ENCODE measurements at regions not wholly inside any gene's neighbourhood (a gene's known extent, or its start where the extent isn't known, plus 50 kb on each side); places are given as distances from the start of the nearest gene placed in this dataset.

- no peak for TF ChIP-seq POLR2A (IDR thresholded peaks at IDR 0.05)
- TF ChIP-seq CTCF (IDR thresholded peaks at IDR 0.05), result no peak
These were observed 485.1 kb downstream of the CSNK1G3 start for GRCh38 chr5:123997064-123997461.
